ENCODE measurements at regions not wholly inside any gene's neighbourhood (a gene's known extent, or its start where the extent isn't known, plus 50 kb on each side); places are given as distances from the start of the nearest gene placed in this dataset.

- no peak for DNase-seq
- no peak for ATAC-seq
- Mint-ChIP-seq H3K4me1 (no peaks in the 10 kb centered on the region), H3K27ac (no peak overlapping the region), H3K36me3 (peaks cover 0 to 32% (median 2%) of the 10 kb centered on the region in 3 donors), H3K27me3 (peaks cover 0 to 16% (median 9%) of the 10 kb centered on the region in 5 donors), H3K4me3 (no peak overlapping the region), H3K9me3 (peaks cover 0 to 41% (median 8%) of the 10 kb centered on the region in 9 donors)
- POLR2A ChIA-PET: no interaction called here
Measured at GRCh38 chr2:204213588-204213987, 277.0 kb downstream of the ICOS start.

GRCh38 chr2:204218040-204218439, 281.5 kb downstream of the ICOS start:
- POLR2A ChIA-PET: no interaction called here
- Mint-ChIP-seq H3K36me3 (peaks cover 0 to 32% (median 2%) of the 10 kb centered on the region in 3 donors), H3K9me3 (peaks cover 0 to 40% (median 9%) of the 10 kb centered on the region in 9 donors), H3K4me3 (no peak overlapping the region), H3K27ac (no peak overlapping the region), H3K27me3 (peaks cover 0 to 14% (median 9%) of the 10 kb centered on the region in 5 donors), H3K4me1 (no peaks in the 10 kb centered on the region)
- ATAC-seq: no peak
- DNase-seq: no peak

- H3K36me3 Mint-ChIP-seq: peaks cover 0 to 27% (median 2%) of the 10 kb centered on the region in 3 donors
- no peak for ATAC-seq
Measured at GRCh38 chr2:204219196-204219595, 282.6 kb downstream of the ICOS start.

GRCh38 chr2:204220896-204221295, 284.3 kb downstream of the ICOS start:
- ATAC-seq (no peak), DNase-seq (no peak)
- Mint-ChIP-seq H3K36me3 (peaks cover 0 to 15% (median 2%) of the 10 kb centered on the region in 3 donors), H3K9me3 (peaks cover 0 to 21% (median 2%) of the 10 kb centered on the region in 9 donors), H3K27me3 (peaks cover 0 to 8% (median 2%) of the 10 kb centered on the region in 5 donors), H3K4me1 (no peaks in the 10 kb centered on the region), H3K27ac (no peak overlapping the region), H3K4me3 (no peak overlapping the region)
- POLR2A ChIA-PET: no interaction called here

More at GRCh38 chr2:204219196-204219595, 282.6 kb downstream of the ICOS start:
- peaks cover 0 to 31% (median 8%) of the 10 kb centered on the region in 9 donors for H3K9me3 Mint-ChIP-seq
- H3K4me1 Mint-ChIP-seq: no peaks in the 10 kb centered on the region
- H3K4me3 Mint-ChIP-seq: no peak overlapping the region
- H3K27me3 Mint-ChIP-seq: peaks cover 0 to 13% (median 8%) of the 10 kb centered on the region in 5 donors
- no peak for DNase-seq
- H3K27ac Mint-ChIP-seq: no peak overlapping the region
- POLR2A ChIA-PET: no interaction called here

- Mint-ChIP-seq H3K27me3 (peaks cover 2 to 13% (median 9%) of the 10 kb centered on the region in 5 donors), H3K4me1 (no peaks in the 10 kb centered on the region), H3K4me3 (no peak overlapping the region), H3K36me3 (peaks cover 0 to 3% (median 2%) of the 10 kb centered on the region in 3 donors), H3K9me3 (peaks cover 0 to 7% (median 2%) of the 10 kb centered on the region in 9 donors), H3K27ac (no peak overlapping the region)
- POLR2A ChIA-PET: no interaction called here
- DNase-seq (no peak), ATAC-seq (no peak)
Measured at GRCh38 chr2:204223046-204223445, 286.5 kb downstream of the ICOS start.

- Mint-ChIP-seq H3K27me3 (peaks cover 0 to 14% (median 13%) of the 10 kb centered on the region in 5 donors), H3K4me3 (no peak overlapping the region), H3K27ac (no peak overlapping the region), H3K4me1 (no peaks in the 10 kb centered on the region), H3K36me3 (no peaks in the 10 kb centered on the region), H3K9me3 (peaks cover 0 to 2% (median 0%) of the 10 kb centered on the region in 9 donors)
- POLR2A ChIA-PET: no interaction called here
- DNase-seq (no peak), ATAC-seq (no peak)
Measured at GRCh38 chr2:204223544-204223943, 287.0 kb downstream of the ICOS start.

- no peak for ATAC-seq
- no peaks in the 10 kb centered on the region for H3K4me1 Mint-ChIP-seq
- H3K27me3 Mint-ChIP-seq: peaks cover 0 to 17% (median 14%) of the 10 kb centered on the region in 5 donors
- peak overlapping the region in 1 of 10 donors; percentile 75 for H3K27ac Mint-ChIP-seq
- DNase-seq: no peak
- no peaks in the 10 kb centered on the region for H3K9me3 Mint-ChIP-seq
- no peaks in the 10 kb centered on the region for H3K36me3 Mint-ChIP-seq
- H3K4me3 Mint-ChIP-seq: no peak overlapping the region
- POLR2A ChIA-PET: no interaction called here
Measured at GRCh38 chr2:204225671-204226073, 289.1 kb downstream of the ICOS start.

- Mint-ChIP-seq H3K36me3 (no peaks in the 10 kb centered on the region), H3K4me3 (no peak overlapping the region), H3K27me3 (peaks cover 0 to 17% (median 14%) of the 10 kb centered on the region in 5 donors), H3K9me3 (no peaks in the 10 kb centered on the region), H3K27ac (no peak overlapping the region), H3K4me1 (no peaks in the 10 kb centered on the region)
- no peak for ATAC-seq
- DNase-seq: no peak
- POLR2A ChIA-PET: no interaction called here
Measured at GRCh38 chr2:204226305-204226880, 289.8 kb downstream of the ICOS start.

- no peak overlapping the region for H3K4me3 Mint-ChIP-seq
- DNase-seq (no peak), ATAC-seq (no peak)
- peaks cover 0 to 17% (median 14%) of the 10 kb centered on the region in 5 donors for H3K27me3 Mint-ChIP-seq
- POLR2A ChIA-PET: interaction anchor here (0.6 kb wide), 1 partner anchor 827 kb away, joined by 3 read pairs; no protein-coding TSS in a partner anchor
- no peaks in the 10 kb centered on the region for H3K9me3 Mint-ChIP-seq
- no peaks in the 10 kb centered on the region for H3K4me1 Mint-ChIP-seq
- no peaks in the 10 kb centered on the region for H3K36me3 Mint-ChIP-seq
- H3K27ac Mint-ChIP-seq: no peak overlapping the region
Measured at GRCh38 chr2:204228169-204228886, 291.8 kb downstream of the ICOS start.

GRCh38 chr2:204234248-204234647, 297.7 kb downstream of the ICOS start:
- no peaks in the 10 kb centered on the region for H3K36me3 Mint-ChIP-seq
- DNase-seq (no peak), ATAC-seq (no peak)
- no peak overlapping the region for H3K4me3 Mint-ChIP-seq
- H3K9me3 Mint-ChIP-seq: no peaks in the 10 kb centered on the region
- POLR2A ChIA-PET: no interaction called here
- H3K4me1 Mint-ChIP-seq: no peaks in the 10 kb centered on the region
- H3K27ac Mint-ChIP-seq: no peak overlapping the region
- H3K27me3 Mint-ChIP-seq: peaks cover 0 to 9% (median 0%) of the 10 kb centered on the region in 5 donors

GRCh38 chr2:204234879-204235278, 298.3 kb downstream of the ICOS start:
- H3K36me3 Mint-ChIP-seq: no peaks in the 10 kb centered on the region
- H3K27me3 Mint-ChIP-seq: peaks cover 0 to 9% (median 0%) of the 10 kb centered on the region in 5 donors
- no peak for DNase-seq
- H3K4me1 Mint-ChIP-seq: no peaks in the 10 kb centered on the region
- POLR2A ChIA-PET: no interaction called here
- H3K27ac Mint-ChIP-seq: no peak overlapping the region
- no peak for ATAC-seq
- no peaks in the 10 kb centered on the region for H3K9me3 Mint-ChIP-seq
- H3K4me3 Mint-ChIP-seq: no peak overlapping the region

- Mint-ChIP-seq H3K27me3 (peaks cover 0 to 9% (median 0%) of the 10 kb centered on the region in 5 donors), H3K4me3 (no peak overlapping the region), H3K27ac (no peak overlapping the region), H3K36me3 (no peaks in the 10 kb centered on the region), H3K9me3 (no peaks in the 10 kb centered on the region), H3K4me1 (peaks cover 0 to 2% (median 1%) of the 10 kb centered on the region in 4 donors)
- POLR2A ChIA-PET: no interaction called here
- ATAC-seq: no peak
- DNase-seq: no peak
Measured at GRCh38 chr2:204237416-204237815, 300.9 kb downstream of the ICOS start.

GRCh38 chr2:204239411-204240165, 303.0 kb downstream of the ICOS start:
- no peaks in the 10 kb centered on the region for H3K9me3 Mint-ChIP-seq

More at GRCh38 chr2:204239411-204240165, 303.0 kb downstream of the ICOS start:
- no peak for ATAC-seq
- peaks cover 0 to 13% (median 0%) of the 10 kb centered on the region in 5 donors for H3K27me3 Mint-ChIP-seq
- POLR2A ChIA-PET: no interaction called here
- peaks cover 8 to 18% (median 14%) of the 10 kb centered on the region in 4 donors for H3K4me1 Mint-ChIP-seq
- H3K4me3 Mint-ChIP-seq: no peak overlapping the region
- no peak overlapping the region for H3K27ac Mint-ChIP-seq
- H3K36me3 Mint-ChIP-seq: no peaks in the 10 kb centered on the region
- no peak for DNase-seq
